Esophagus squamous epithelium (tissue), 5 donors: ENCODE measurements at regions not wholly inside any gene's neighbourhood (a gene's known extent, or its start where the extent isn't known, plus 50 kb on each side); places are given as distances from the start of the nearest gene placed in this dataset.
A peak's percentile ranks its signal among the peaks of the same experiment; 100 is the strongest.
"Not testable (repeated sequence)": the region's sequence is repeated elsewhere in the genome, so short reads cannot be mapped to it uniquely, and the experiment has no call there.

Experiments
- DNase-seq: peaks from one replicate; lab custom pipeline; 2025; lab: John Stamatoyannopoulos, UW
- H3K27ac ChIP-seq, 4 donors: fragments of 200-600 bp; sonication (generic); one replicate each; pipeline ENCODE4 v1.5.1; 2016 to 2019; ENCODE audit warnings: mild to moderate bottlenecking in 1 of 4
- H3K27me3 ChIP-seq, 4 donors: fragments of 200-600 bp; sonication (generic); 1 replicate in 3 of 4; 2 replicates in 1 of 4; pipeline versions ENCODE4 v1.5.1 to v1.6.0; 2017 to 2021; ENCODE audit warnings: antibody characterized with exemption in 1 of 4
- H3K36me3 ChIP-seq, 3 donors: fragments of 200-600 bp; sonication (generic); one replicate each; pipeline ENCODE4 v1.5.1; 2016 to 2019
- H3K4me1 ChIP-seq, 3 donors: fragments of 200-600 bp; sonication (generic); one replicate each; pipeline ENCODE4 v1.5.1; 2017 to 2019
- H3K4me3 ChIP-seq, 4 donors: fragments of 200-600 bp; sonication (generic); 1 replicate in 3 of 4; 2 replicates in 1 of 4; pipeline ENCODE4 v1.5.1; 2016 to 2019; ENCODE audit warnings: mild to moderate bottlenecking in 2 of 4, moderate library complexity in 1 of 4
- H3K9me3 ChIP-seq, 3 donors: fragments of 200-600 bp; sonication (generic); one replicate each; pipeline ENCODE4 v1.5.1; 2016 to 2019
- CTCF ChIP-seq, 6 experiments: fragments of 450-650 bp in 4 of 6; fragments of 200-600 bp in 2 of 6; sonication (generic) in 2 of 6; IDR thresholded peaks; one replicate each; pipeline ENCODE4 v1.5.1; 2016 to 2019; ENCODE audit warnings: antibody characterized with exemption in 6 of 6, mild to moderate bottlenecking in 4 of 6, moderate library complexity in 4 of 6
- POLR2A ChIP-seq, 4 donors: fragments of 450-650 bp; IDR thresholded peaks; one replicate each; pipeline ENCODE4 v1.6.1; 2017; ENCODE audit warnings: antibody characterized with exemption in 4 of 4, mild to moderate bottlenecking in 4 of 4, moderate library complexity in 3 of 4
- WGBS, 2 donors: methylation state at CpG; one replicate each; pipeline ENCODE4 v1.1.5; 2018; 5-methylcytosine and 5-hydroxymethylcytosine counted together
- intact Hi-C: fragments of 100-400 bp; cut with DNase I; formaldehyde crosslinking; loops from one replicate; pipeline ENCODE4 v1.15.0; 2022
- donor health status: DM: yes; HTN: yes; CAD: no.

DNA sequence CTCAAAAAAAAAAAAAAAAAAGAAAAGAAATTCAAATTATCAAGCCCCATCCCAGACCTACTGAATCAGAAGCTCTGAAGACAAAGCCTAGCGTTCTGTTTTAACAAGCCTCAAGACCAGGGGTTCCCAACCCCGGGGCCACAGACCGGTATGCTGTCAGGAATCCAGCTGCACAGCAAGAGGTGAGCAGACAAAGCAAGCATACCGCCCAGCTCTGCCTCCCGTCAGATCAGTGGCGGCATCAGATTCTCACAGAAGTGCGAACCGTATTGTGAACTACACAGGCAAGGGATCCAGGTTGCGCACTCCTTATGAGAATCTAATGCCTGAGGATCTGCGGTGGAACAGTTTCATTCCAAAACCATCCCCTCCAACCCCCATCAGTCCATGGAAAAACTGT, 57.8 kb upstream of the RASAL2 start:
- intact Hi-C loops = loop anchor here (10.0 kb wide), 1 partner anchor 249 kb away; no protein-coding TSS in a partner anchor
- Histone ChIP-seq H3K4me3 (no peak overlapping the region), H3K36me3 (peaks cover 0 to 4% (median 0%) of the 10 kb centered on the region in 3 donors), H3K27ac (no peak overlapping the region), H3K27me3 (no peaks in the 10 kb centered on the region), H3K9me3 (no peaks in the 10 kb centered on the region), H3K4me1 (peaks cover 4 to 32% (median 4%) of the 10 kb centered on the region in 3 donors)
- no peak for TF ChIP-seq CTCF (IDR thresholded peaks at IDR 0.05)
- no peak for TF ChIP-seq POLR2A (IDR thresholded peaks at IDR 0.05)
- DNase-seq = no peak
- WGBS, 2 donors = 85 to 91% methylated on average over 10 of the region's 10 CpGs

GRCh38 chr1:178037510-178038253, 56.2 kb upstream of the RASAL2 start:
- Histone ChIP-seq H3K27ac (peak overlapping the region; percentile 75 to 81 (median 77)), H3K4me1 (peaks cover 4 to 24% (median 4%) of the 10 kb centered on the region in 3 donors), H3K4me3 (peak overlapping the region; percentile 68 to 82 (median 72)), H3K9me3 (no peaks in the 10 kb centered on the region), H3K36me3 (no peaks in the 10 kb centered on the region), H3K27me3 (no peaks in the 10 kb centered on the region)
- no peak for DNase-seq
- intact Hi-C loops = loop anchor here (10.0 kb wide), 1 partner anchor 247 kb away; no protein-coding TSS in a partner anchor
- TF ChIP-seq POLR2A (IDR thresholded peaks at IDR 0.05) = peak in 1 of 4 donors; percentile 24
- TF ChIP-seq CTCF (IDR thresholded peaks at IDR 0.05) = peak in 5 of 6 experiments; percentile 14 to 55 (median 46)
- WGBS, 2 donors = 7 to 10% methylated on average over 6 to 25 of the region's 58 CpGs

GRCh38 chr1:178038372-178038771, 55.5 kb upstream of the RASAL2 start:
- no peaks in the 10 kb centered on the region for H3K36me3 ChIP-seq
- no peak for DNase-seq
- H3K4me3 ChIP-seq = peak overlapping the region; percentile 68 to 82 (median 72)
- peak overlapping the region; percentile 75 to 81 (median 77) for H3K27ac ChIP-seq
- H3K9me3 ChIP-seq = no peaks in the 10 kb centered on the region
- TF ChIP-seq CTCF (IDR thresholded peaks at IDR 0.05) (no peak), POLR2A (IDR thresholded peaks at IDR 0.05) (no peak)
- peaks cover 4 to 20% (median 4%) of the 10 kb centered on the region in 3 donors for H3K4me1 ChIP-seq
- WGBS, 2 donors = 77 to 88% methylated on average over 9 to 11 of the region's 11 CpGs
- intact Hi-C loops = loop anchor here (10.0 kb wide), 1 partner anchor 246 kb away; no protein-coding TSS in a partner anchor
- no peaks in the 10 kb centered on the region for H3K27me3 ChIP-seq

GRCh38 chr1:178039891-178040290, 54.0 kb upstream of the RASAL2 start:
- Histone ChIP-seq H3K27me3 (no peaks in the 10 kb centered on the region), H3K9me3 (peaks cover 0 to 7% (median 0%) of the 10 kb centered on the region in 3 donors), H3K36me3 (no peaks in the 10 kb centered on the region), H3K4me1 (peaks cover 4 to 18% (median 4%) of the 10 kb centered on the region in 3 donors), H3K27ac (no peak overlapping the region), H3K4me3 (no peak overlapping the region)
- intact Hi-C loops = loop anchor here (10.0 kb wide), 1 partner anchor 245 kb away; no protein-coding TSS in a partner anchor
- WGBS, 2 donors = 85 to 88% methylated on average over 2 of the region's 2 CpGs
- DNase-seq = no peak
- TF ChIP-seq POLR2A (IDR thresholded peaks at IDR 0.05) = no peak
- no peak for TF ChIP-seq CTCF (IDR thresholded peaks at IDR 0.05)

DNA sequence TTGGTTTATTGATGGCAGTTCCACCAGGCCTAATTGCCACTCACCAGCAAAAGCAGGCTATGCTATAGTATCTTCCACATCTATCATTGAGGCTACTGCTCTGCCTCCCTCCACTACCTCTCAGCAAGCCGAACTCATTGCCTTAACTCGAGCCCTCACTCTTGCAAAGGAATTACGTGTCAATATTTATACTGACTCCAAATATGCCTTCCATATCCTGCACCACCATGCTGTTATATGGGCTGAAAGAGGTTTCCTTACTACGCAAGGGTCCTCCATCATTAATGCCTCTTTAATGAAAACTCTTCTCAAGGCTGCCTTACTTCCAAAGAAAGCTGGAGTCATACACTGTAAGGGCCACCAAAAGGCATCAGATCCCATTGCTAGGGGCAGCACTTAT, 50.0 kb upstream of the RASAL2 start:
- intact Hi-C loops = not testable (repeated sequence)

More for the DNA sequence above, 50.0 kb upstream of the RASAL2 start:
- H3K36me3 ChIP-seq, H3K27ac ChIP-seq, DNase-seq, H3K4me3 ChIP-seq, H3K9me3 ChIP-seq, H3K27me3 ChIP-seq: not testable (repeated sequence)
- H3K4me1 ChIP-seq = peaks cover 0 to 13% (median 7%) of the 10 kb centered on the region in 3 donors
- 72 to 95% methylated on average over 4 of the region's 4 CpGs for WGBS, 2 donors
